AG04449 (cell line): ENCODE measurements at regions not wholly inside any gene's neighbourhood (a gene's known extent, or its start where the extent isn't known, plus 50 kb on each side); places are given as distances from the start of the nearest gene placed in this dataset.

Experiments used
- CTCF ChIA-PET: fragments of 350-600 bp; formaldehyde crosslinking; extraction: SDS; loops from one replicate; lab custom pipeline; 2021; ENCODE audit warnings: antibody characterized with exemption; lab: Yijun Ruan, JAX
- POLR2A ChIA-PET: fragments of 400-600, 350-600 bp; formaldehyde crosslinking; extraction: SDS; loops from one replicate; lab custom pipeline; 2020; ENCODE audit warnings: antibody characterized with exemption, inconsistent platforms; lab: Yijun Ruan, JAX
- DNase-seq: peaks from one replicate; pipeline ENCODE4 v3.0.0-alpha.2; 2010; ENCODE audit warnings: low read depth, low spot score
- H3K4me3 ChIP-seq: 2 replicates; pipeline ENCODE4 v1.5.1; 2011; ENCODE audit warnings: low read depth, mild to moderate bottlenecking, control low read depth, low read length
- TF ChIP-seq, protein P1 (sequence below): IDR thresholded peaks from one replicate; pipeline ENCODE4 v1.5.1; 2011; ENCODE audit warnings: mild to moderate bottlenecking, moderate library complexity, low read length, control low read depth, inconsistent platforms; ENCODE audit not compliant: insufficient read depth; ENCODE audit errors: missing control alignments

- TF ChIP-seq, protein P1, sequence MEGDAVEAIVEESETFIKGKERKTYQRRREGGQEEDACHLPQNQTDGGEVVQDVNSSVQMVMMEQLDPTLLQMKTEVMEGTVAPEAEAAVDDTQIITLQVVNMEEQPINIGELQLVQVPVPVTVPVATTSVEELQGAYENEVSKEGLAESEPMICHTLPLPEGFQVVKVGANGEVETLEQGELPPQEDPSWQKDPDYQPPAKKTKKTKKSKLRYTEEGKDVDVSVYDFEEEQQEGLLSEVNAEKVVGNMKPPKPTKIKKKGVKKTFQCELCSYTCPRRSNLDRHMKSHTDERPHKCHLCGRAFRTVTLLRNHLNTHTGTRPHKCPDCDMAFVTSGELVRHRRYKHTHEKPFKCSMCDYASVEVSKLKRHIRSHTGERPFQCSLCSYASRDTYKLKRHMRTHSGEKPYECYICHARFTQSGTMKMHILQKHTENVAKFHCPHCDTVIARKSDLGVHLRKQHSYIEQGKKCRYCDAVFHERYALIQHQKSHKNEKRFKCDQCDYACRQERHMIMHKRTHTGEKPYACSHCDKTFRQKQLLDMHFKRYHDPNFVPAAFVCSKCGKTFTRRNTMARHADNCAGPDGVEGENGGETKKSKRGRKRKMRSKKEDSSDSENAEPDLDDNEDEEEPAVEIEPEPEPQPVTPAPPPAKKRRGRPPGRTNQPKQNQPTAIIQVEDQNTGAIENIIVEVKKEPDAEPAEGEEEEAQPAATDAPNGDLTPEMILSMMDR: no peak
- ChIA-PET POLR2A (interaction anchor here (1.0 kb wide), 1 partner anchor 22 kb away, joined by 4 read pairs; no protein-coding TSS in a partner anchor), CTCF (interaction anchor here (1.5 to 2.0 kb wide), 4 partner anchors 10 to 161 kb away, joined by 4 to 5 read pairs (median 4); no protein-coding TSS in a partner anchor)
- no peak for DNase-seq
- H3K4me3 ChIP-seq: no peak overlapping the region
These were observed 107.1 kb downstream of the GLI2 start for GRCh38 chr2:120842456-120843439.

DNA sequence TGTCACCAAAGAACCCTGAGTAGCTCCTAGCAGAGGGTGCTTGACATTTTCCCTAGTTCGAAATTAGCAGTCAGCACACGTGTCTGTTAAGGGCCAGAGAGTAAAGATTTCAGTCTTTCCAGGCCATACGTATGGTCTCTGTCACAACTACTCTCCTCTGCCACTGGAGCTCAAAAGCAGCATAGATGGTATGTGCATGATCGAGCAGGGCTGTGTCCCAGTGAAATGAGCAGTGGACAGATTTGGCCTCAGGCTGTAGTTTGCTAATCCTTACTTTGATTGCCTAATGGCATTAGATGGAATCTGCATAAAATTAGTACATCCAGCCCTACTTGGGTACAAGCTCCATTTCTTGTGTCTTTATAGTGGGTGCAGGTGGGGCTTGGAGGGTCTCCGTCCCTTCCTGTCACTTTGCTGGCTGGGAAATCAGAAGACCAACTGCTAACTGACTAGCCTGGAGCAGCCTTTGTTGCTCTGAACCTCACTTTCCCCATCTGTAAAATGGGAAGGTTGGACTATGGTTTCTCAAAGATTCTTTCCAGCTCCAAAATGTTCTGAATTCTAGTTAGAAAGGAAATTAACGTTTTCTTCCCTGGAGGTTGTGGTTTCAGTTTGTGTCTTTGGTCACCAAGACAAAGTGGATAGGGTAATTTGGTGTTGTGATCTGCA lies 108.5 kb downstream of the GLI2 start:
- no peak overlapping the region for H3K4me3 ChIP-seq
- CTCF ChIA-PET: interaction anchor here (1.3 to 2.0 kb wide), 4 partner anchors 8 to 163 kb away, joined by 4 to 8 read pairs (median 5); no protein-coding TSS in a partner anchor
- TF ChIP-seq, protein P1: no peak
- POLR2A ChIA-PET: no interaction called here
- DNase-seq: no peak

DNA sequence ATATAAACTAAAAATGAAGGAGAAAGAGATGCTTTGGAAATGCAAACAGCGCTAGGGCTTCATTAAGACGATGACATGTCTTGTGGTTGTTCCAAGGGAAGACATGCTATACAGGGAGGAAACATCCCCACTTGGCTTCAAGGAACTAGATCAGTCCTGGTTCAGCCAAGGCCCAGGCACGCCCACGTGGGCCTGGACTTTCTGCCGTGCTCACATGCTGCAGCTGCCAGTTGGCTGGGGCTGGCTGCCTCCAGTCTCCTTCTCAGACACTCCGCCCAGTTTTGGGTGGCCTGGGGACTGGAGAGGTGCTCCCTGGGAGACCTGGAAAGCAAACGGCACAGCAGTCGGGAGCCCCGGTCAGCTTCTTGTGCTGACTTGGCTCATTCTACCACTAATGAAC lies 109.6 kb downstream of the GLI2 start:
- no peak for DNase-seq
- POLR2A ChIA-PET: no interaction called here
- CTCF ChIA-PET: interaction anchor here (0.7 to 2.3 kb wide), 4 partner anchors 11 to 151 kb away, joined by 3 to 7 read pairs (median 6); no protein-coding TSS in a partner anchor
- no peak overlapping the region for H3K4me3 ChIP-seq
- TF ChIP-seq, protein P1: no peak

DNA sequence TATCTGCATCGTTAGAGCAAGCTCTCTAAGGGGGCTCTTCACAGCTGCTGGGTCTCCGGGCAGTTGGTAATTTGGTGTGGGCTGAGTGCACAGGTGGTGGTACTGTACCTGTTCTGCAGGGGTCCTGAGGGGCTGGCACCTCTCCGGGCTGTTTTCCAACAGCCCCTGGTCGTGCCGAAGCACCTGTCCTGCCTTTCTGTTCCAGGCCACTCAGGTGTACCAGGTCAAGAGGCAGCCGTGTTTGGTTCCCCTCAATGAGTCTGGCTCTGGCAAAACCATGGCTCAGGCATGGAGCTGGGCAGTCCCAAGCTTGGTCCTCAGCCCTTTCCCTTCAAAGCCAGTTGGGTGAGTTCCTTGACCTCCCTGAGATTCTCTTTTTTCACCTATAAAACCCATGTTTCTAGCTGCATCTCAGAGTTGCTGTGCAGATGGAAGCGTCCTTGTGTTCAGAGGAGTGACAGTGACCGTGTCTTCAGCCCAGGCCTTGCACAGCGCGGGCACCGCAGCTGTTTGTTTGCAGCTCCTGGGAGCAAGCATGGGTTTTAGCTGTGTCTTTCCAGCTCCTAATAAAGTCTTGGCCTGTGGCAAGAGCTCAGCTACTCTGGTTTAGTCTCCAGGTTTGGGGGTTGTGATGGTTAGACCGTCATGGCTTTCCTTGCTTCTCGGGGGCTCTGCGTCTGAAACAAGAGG lies 110.9 kb downstream of the GLI2 start:
- POLR2A ChIA-PET: interaction anchor here (0.9 kb wide), 1 partner anchor 20 kb away, joined by 3 read pairs; no protein-coding TSS in a partner anchor
- no peak for DNase-seq
- no peak overlapping the region for H3K4me3 ChIP-seq
- TF ChIP-seq, protein P1: no peak
- CTCF ChIA-PET: interaction anchor here (1.2 to 2.3 kb wide), 3 partner anchors 10 to 15 kb away, joined by 3 to 7 read pairs (median 6); no protein-coding TSS in a partner anchor

GRCh38 chr2:120847700-120848321 lies 112.1 kb downstream of the GLI2 start:
- CTCF ChIA-PET: interaction anchor here (1.0 to 3.1 kb wide), 2 partner anchors 9 to 15 kb away, joined by 3 to 15 read pairs; no protein-coding TSS in a partner anchor
- no peak for DNase-seq
- TF ChIP-seq, protein P1: no peak
- H3K4me3 ChIP-seq: no peak overlapping the region
- POLR2A ChIA-PET: no interaction called here
